ENCODE measurements at regions not wholly inside any gene's neighbourhood (a gene's known extent, or its start where the extent isn't known, plus 50 kb on each side); places are given as distances from the start of the nearest gene placed in this dataset.

DNA sequence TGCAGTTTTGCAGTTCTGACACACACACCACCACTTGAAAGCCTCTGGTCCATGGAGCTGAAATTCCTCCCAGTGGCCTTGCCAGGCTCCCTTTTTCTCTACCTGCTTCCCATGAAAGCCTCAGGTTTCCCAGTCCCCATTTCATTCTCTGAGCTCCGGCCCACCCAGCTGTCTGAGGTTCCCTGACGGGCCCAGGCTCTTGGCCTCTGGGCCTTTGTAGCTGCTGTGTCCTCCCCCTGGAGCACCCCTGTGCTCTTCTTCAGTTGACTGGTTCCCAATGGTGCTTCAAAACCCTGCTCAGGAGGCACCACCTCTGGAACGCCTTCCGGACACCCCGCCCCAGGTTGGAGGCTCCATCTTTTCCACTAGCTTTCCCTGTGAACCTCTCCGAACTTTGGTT, 155.9 kb upstream of the SHB start (continued):
- TF ChIP-seq, protein P1, sequence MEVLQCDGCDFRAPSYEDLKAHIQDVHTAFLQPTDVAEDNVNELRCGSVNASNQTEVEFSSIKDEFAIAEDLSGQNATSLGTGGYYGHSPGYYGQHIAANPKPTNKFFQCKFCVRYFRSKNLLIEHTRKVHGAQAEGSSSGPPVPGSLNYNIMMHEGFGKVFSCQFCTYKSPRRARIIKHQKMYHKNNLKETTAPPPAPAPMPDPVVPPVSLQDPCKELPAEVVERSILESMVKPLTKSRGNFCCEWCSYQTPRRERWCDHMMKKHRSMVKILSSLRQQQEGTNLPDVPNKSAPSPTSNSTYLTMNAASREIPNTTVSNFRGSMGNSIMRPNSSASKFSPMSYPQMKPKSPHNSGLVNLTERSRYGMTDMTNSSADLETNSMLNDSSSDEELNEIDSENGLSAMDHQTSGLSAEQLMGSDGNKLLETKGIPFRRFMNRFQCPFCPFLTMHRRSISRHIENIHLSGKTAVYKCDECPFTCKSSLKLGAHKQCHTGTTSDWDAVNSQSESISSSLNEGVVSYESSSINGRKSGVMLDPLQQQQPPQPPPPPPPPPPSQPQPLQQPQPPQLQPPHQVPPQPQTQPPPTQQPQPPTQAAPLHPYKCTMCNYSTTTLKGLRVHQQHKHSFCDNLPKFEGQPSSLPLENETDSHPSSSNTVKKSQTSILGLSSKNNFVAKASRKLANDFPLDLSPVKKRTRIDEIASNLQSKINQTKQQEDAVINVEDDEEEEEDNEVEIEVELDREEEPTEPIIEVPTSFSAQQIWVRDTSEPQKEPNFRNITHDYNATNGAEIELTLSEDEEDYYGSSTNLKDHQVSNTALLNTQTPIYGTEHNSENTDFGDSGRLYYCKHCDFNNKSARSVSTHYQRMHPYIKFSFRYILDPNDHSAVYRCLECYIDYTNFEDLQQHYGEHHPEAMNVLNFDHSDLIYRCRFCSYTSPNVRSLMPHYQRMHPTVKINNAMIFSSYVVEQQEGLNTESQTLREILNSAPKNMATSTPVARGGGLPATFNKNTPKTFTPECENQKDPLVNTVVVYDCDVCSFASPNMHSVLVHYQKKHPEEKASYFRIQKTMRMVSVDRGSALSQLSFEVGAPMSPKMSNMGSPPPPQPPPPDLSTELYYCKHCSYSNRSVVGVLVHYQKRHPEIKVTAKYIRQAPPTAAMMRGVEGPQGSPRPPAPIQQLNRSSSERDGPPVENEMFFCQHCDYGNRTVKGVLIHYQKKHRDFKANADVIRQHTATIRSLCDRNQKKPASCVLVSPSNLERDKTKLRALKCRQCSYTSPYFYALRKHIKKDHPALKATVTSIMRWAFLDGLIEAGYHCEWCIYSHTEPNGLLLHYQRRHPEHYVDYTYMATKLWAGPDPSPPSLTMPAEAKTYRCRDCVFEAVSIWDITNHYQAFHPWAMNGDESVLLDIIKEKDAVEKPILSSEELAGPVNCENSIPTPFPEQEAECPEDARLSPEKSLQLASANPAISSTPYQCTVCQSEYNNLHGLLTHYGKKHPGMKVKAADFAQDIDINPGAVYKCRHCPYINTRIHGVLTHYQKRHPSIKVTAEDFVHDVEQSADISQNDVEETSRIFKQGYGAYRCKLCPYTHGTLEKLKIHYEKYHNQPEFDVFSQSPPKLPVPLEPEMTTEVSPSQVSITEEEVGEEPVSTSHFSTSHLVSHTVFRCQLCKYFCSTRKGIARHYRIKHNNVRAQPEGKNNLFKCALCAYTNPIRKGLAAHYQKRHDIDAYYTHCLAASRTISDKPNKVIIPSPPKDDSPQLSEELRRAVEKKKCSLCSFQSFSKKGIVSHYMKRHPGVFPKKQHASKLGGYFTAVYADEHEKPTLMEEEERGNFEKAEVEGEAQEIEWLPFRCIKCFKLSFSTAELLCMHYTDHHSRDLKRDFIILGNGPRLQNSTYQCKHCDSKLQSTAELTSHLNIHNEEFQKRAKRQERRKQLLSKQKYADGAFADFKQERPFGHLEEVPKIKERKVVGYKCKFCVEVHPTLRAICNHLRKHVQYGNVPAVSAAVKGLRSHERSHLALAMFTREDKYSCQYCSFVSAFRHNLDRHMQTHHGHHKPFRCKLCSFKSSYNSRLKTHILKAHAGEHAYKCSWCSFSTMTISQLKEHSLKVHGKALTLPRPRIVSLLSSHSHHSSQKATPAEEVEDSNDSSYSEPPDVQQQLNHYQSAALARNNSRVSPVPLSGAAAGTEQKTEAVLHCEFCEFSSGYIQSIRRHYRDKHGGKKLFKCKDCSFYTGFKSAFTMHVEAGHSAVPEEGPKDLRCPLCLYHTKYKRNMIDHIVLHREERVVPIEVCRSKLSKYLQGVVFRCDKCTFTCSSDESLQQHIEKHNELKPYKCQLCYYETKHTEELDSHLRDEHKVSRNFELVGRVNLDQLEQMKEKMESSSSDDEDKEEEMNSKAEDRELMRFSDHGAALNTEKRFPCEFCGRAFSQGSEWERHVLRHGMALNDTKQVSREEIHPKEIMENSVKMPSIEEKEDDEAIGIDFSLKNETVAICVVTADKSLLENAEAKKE (CRISPR knock-in tag; IDR thresholded peaks at IDR 0.05), result no peak
- TF ChIP-seq, protein P2, sequence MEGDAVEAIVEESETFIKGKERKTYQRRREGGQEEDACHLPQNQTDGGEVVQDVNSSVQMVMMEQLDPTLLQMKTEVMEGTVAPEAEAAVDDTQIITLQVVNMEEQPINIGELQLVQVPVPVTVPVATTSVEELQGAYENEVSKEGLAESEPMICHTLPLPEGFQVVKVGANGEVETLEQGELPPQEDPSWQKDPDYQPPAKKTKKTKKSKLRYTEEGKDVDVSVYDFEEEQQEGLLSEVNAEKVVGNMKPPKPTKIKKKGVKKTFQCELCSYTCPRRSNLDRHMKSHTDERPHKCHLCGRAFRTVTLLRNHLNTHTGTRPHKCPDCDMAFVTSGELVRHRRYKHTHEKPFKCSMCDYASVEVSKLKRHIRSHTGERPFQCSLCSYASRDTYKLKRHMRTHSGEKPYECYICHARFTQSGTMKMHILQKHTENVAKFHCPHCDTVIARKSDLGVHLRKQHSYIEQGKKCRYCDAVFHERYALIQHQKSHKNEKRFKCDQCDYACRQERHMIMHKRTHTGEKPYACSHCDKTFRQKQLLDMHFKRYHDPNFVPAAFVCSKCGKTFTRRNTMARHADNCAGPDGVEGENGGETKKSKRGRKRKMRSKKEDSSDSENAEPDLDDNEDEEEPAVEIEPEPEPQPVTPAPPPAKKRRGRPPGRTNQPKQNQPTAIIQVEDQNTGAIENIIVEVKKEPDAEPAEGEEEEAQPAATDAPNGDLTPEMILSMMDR (conservative IDR thresholded peaks at IDR 0.05; ENCODE audit: low read depth in 2 of 2), result no peak

DNA sequence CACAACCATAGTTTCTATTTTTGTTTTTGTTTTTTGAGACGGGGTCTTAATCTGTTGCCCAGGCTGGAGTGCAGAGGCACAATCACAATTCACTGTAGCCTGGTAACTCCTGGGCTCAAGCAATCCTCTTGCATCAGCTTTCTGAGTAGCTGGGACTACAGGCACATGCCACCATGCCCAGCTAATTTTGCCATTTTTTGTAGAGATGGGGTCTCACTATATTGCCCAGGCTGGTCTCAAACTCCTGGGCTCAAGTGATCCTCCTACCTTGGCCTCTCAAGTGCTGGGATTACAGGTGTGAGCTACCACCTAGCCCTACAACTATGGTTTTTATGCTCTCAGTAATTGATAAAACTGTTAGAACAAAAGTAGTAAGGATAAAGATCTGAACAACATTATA, 147.5 kb upstream of the SHB start:
- Mint-ChIP-seq H3K36me3 (ENCODE audit: low read depth) (no peaks in the 10 kb centered on the region), H3K27me3 (ENCODE audit: insufficient read depth, low read depth, poor library complexity) (peaks cover 97% of the 10 kb centered on the region), H3K4me3 (no peak overlapping the region), H3K9me3 (no peaks in the 10 kb centered on the region; the same call in 2 of the 3 replicates), H3K27ac (no peak overlapping the region), H3K4me1 (peaks cover 23% of the 10 kb centered on the region)
- no peak overlapping the region for H3K27ac ChIP-seq (ENCODE audit: low read depth)
- DNase-seq (ENCODE audit: low spot score) (no peak), ATAC-seq (no peak)
- H3K36me3 ChIP-seq (ENCODE audit: insufficient read depth), result no peaks in the 10 kb centered on the region
- peaks cover 22% of the 10 kb centered on the region for H4K20me1 ChIP-seq (replicated peaks; ENCODE audit: insufficient read depth)
- H3K4me2 ChIP-seq, result no peak overlapping the region
- no peaks in the 10 kb centered on the region; the same call in 1 of the 2 replicates for H3F3A ChIP-seq (replicated peaks; ENCODE audit: low read depth)
- no peak overlapping the region for H3K4me3 ChIP-seq
- H2AFZ ChIP-seq, result no peak overlapping the region
- H3K79me2 ChIP-seq (replicated peaks; ENCODE audit: insufficient read depth), result no peaks in the 10 kb centered on the region
- H3K4me1 ChIP-seq (ENCODE audit: insufficient read depth), result peaks cover 12% of the 10 kb centered on the region
- H3K27me3 ChIP-seq (ENCODE audit: insufficient read depth), result peaks cover 99% of the 10 kb centered on the region
- no peaks in the 10 kb centered on the region for H3K9me2 ChIP-seq (ENCODE audit: insufficient read depth)
- TF ChIP-seq, protein P2 (conservative IDR thresholded peaks at IDR 0.05; ENCODE audit: low read depth in 2 of 2), result no peak
- TF ChIP-seq, protein P3, sequence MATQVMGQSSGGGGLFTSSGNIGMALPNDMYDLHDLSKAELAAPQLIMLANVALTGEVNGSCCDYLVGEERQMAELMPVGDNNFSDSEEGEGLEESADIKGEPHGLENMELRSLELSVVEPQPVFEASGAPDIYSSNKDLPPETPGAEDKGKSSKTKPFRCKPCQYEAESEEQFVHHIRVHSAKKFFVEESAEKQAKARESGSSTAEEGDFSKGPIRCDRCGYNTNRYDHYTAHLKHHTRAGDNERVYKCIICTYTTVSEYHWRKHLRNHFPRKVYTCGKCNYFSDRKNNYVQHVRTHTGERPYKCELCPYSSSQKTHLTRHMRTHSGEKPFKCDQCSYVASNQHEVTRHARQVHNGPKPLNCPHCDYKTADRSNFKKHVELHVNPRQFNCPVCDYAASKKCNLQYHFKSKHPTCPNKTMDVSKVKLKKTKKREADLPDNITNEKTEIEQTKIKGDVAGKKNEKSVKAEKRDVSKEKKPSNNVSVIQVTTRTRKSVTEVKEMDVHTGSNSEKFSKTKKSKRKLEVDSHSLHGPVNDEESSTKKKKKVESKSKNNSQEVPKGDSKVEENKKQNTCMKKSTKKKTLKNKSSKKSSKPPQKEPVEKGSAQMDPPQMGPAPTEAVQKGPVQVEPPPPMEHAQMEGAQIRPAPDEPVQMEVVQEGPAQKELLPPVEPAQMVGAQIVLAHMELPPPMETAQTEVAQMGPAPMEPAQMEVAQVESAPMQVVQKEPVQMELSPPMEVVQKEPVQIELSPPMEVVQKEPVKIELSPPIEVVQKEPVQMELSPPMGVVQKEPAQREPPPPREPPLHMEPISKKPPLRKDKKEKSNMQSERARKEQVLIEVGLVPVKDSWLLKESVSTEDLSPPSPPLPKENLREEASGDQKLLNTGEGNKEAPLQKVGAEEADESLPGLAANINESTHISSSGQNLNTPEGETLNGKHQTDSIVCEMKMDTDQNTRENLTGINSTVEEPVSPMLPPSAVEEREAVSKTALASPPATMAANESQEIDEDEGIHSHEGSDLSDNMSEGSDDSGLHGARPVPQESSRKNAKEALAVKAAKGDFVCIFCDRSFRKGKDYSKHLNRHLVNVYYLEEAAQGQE (IDR thresholded peaks at IDR 0.05; ENCODE audit: unreplicated experiment), result no peak
- TF ChIP-seq ZNF331 (CRISPR knock-in tag; IDR thresholded peaks at IDR 0.05; ENCODE audit: low read depth) (no peak), ETS1 (IDR thresholded peaks at IDR 0.05) (no peak), ZNF114 (CRISPR knock-in tag; IDR thresholded peaks at IDR 0.05) (no peak), NANOG (IDR thresholded peaks at IDR 0.05; ENCODE audit: borderline replicate concordance) (no peak), JUNB (IDR thresholded peaks at IDR 0.05; ENCODE audit: unreplicated experiment) (no peak), STAT1 (IDR thresholded peaks at IDR 0.05; ENCODE audit: unreplicated experiment) (no peak), POLR2AphosphoS5 (IDR thresholded peaks at IDR 0.05; ENCODE audit: low read depth) (no peak)

Data from GM23338 (cell line).